ENCODE measurements at regions not wholly inside any gene's neighbourhood (a gene's known extent, or its start where the extent isn't known, plus 50 kb on each side); places are given as distances from the start of the nearest gene placed in this dataset.

DNA sequence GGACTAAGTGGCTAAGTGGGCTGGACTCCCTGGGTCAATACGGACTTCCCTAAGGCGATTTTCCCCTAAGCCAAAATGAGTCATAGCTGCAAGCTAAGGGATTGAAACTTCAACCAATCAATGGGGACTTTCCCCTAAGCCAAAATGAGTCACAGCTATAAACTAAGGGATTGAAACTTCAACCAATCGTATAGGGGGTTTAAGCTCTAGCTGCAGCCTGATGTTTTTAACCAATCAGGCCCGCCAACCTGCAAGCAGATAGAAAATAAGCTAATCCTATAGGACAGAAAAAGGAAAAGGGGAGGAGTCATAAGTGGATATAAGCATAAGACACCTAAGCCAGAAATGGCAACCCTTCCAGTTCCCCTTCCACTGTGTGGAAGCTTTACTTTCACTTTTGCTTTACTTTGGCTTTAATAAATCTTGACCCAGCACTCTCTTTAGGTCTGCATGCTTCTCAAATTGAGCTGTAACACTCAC lies 655.0 kb upstream of the HS3ST5 start:
- Mint-ChIP-seq H3K27ac (ENCODE audit: low read depth, unreplicated experiment) (no peak overlapping the region), H3K36me3 (ENCODE audit: insufficient read depth, unreplicated experiment) (no peaks in the 10 kb centered on the region), H3K9me3 (ENCODE audit: unreplicated experiment) (no peaks in the 10 kb centered on the region), H3K27me3 (ENCODE audit: insufficient read depth, unreplicated experiment) (no peaks in the 10 kb centered on the region), H3K4me3 (ENCODE audit: unreplicated experiment) (no peak overlapping the region), H3K4me1 (ENCODE audit: insufficient read depth, unreplicated experiment) (no peaks in the 10 kb centered on the region)
- intact Hi-C loops (cut with micrococcal nuclease) = no loop called here
- ChIA-PET POLR2A (no interaction called here), CTCF (no interaction called here)
- DNase-seq (ENCODE audit: unreplicated experiment) = peak; percentile 14
- TF ChIP-seq, protein P1, sequence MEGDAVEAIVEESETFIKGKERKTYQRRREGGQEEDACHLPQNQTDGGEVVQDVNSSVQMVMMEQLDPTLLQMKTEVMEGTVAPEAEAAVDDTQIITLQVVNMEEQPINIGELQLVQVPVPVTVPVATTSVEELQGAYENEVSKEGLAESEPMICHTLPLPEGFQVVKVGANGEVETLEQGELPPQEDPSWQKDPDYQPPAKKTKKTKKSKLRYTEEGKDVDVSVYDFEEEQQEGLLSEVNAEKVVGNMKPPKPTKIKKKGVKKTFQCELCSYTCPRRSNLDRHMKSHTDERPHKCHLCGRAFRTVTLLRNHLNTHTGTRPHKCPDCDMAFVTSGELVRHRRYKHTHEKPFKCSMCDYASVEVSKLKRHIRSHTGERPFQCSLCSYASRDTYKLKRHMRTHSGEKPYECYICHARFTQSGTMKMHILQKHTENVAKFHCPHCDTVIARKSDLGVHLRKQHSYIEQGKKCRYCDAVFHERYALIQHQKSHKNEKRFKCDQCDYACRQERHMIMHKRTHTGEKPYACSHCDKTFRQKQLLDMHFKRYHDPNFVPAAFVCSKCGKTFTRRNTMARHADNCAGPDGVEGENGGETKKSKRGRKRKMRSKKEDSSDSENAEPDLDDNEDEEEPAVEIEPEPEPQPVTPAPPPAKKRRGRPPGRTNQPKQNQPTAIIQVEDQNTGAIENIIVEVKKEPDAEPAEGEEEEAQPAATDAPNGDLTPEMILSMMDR (IDR thresholded peaks at IDR 0.05; ENCODE audit: unreplicated experiment) = no peak
- no TSS peak for BruUV-seq (replicated peaks)

DNA sequence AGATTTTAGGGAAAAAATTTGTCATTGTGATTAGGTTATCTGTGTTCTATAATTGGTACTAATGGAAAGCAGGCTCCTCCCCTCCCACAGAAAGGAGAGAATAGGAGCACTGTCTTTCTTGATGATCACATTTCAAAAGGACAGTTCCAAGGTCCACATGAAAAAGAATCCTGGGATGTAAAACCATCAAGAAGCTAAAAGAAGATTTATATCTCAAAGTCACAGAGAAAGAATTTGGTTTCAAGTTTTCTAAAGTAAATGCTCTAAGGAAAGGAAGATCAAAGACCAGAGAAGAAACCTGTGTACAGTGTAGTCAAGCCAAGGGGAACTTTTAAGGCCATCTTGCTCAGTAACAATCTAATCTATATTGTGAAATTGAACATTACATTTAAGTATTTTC lies 652.7 kb upstream of the HS3ST5 start:
- no peaks in the 10 kb centered on the region for H3K27me3 Mint-ChIP-seq (ENCODE audit: insufficient read depth, unreplicated experiment)

DNA sequence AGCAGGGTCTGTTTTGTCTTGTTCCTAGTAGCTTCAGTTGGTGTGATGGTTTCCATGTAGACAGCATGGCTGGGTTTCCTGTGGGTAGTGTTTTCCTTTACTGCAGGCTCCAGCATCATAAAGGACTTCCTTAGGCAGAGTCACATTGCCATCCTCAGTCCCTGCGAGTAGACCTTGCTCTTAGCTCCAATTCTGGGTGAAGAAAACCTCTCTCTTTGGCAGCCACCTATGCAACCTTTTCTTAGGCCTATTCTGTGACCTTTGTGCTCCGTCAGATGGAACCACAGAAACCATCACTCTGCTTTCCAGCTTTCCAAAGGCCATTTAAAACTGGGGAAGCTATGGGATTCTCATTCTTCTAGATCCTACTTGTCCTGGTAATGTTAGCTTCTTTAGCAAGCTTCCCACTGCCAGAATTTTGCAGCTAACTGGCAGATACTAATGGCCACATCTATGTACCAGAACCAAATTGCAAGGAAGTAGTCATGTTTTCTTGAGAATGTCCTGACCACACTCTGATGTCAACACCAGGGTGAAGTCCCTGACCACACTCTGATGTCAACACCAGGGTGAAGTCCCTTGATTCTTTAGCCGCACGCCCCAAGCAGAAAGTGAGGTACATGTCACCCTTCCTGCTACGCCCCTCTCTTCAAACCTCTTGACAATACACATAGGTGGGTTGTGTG lies 646.6 kb upstream of the HS3ST5 start:
- Mint-ChIP-seq H3K27ac (ENCODE audit: low read depth, unreplicated experiment) (no peak overlapping the region), H3K4me3 (ENCODE audit: unreplicated experiment) (no peak overlapping the region), H3K27me3 (ENCODE audit: insufficient read depth, unreplicated experiment) (no peaks in the 10 kb centered on the region), H3K36me3 (ENCODE audit: insufficient read depth, unreplicated experiment) (no peaks in the 10 kb centered on the region), H3K4me1 (ENCODE audit: insufficient read depth, unreplicated experiment) (no peaks in the 10 kb centered on the region), H3K9me3 (ENCODE audit: unreplicated experiment) (no peaks in the 10 kb centered on the region)
- POLR2A ChIA-PET = no interaction called here
- TF ChIP-seq, protein P1 (IDR thresholded peaks at IDR 0.05; ENCODE audit: unreplicated experiment) = no peak
- intact Hi-C loops (cut with micrococcal nuclease) = no loop called here
- BruUV-seq (replicated peaks) = no TSS peak
- CTCF ChIA-PET = no interaction called here
- no peak for DNase-seq (ENCODE audit: unreplicated experiment)

More for the DNA sequence above, 652.7 kb upstream of the HS3ST5 start:
- DNase-seq (ENCODE audit: unreplicated experiment) = no peak
- no peak overlapping the region for H3K27ac Mint-ChIP-seq (ENCODE audit: low read depth, unreplicated experiment)
- CTCF ChIA-PET = interaction anchor here (0.6 kb wide), 1 partner anchor 11 kb away, joined by 3 read pairs; no protein-coding TSS in a partner anchor
- TF ChIP-seq, protein P1 (IDR thresholded peaks at IDR 0.05; ENCODE audit: unreplicated experiment) = no peak
- no peak overlapping the region for H3K4me3 Mint-ChIP-seq (ENCODE audit: unreplicated experiment)
- H3K36me3 Mint-ChIP-seq (ENCODE audit: insufficient read depth, unreplicated experiment) = no peaks in the 10 kb centered on the region
- intact Hi-C loops (cut with micrococcal nuclease) = no loop called here
- no peaks in the 10 kb centered on the region for H3K9me3 Mint-ChIP-seq (ENCODE audit: unreplicated experiment)
- no TSS peak for BruUV-seq (replicated peaks)
- POLR2A ChIA-PET = no interaction called here
- no peaks in the 10 kb centered on the region for H3K4me1 Mint-ChIP-seq (ENCODE audit: insufficient read depth, unreplicated experiment)

DNA sequence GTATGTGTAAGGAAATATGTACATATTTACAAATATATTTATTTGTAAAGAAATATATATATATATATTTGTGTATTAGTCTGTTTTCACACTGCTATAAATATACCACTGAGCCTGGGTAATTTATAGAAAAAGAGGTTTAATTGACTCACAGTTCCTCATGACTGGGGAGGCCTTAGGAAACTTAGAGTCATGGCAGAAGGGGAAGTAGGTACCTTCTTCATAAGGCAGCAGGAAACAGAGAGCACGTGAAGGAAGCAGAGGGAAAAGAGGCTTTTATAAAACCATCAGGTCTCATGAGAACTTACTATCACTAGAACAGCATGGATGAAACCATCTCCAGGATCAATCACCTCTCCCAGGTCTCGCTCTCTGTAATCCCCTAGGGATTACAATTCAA lies 644.5 kb upstream of the HS3ST5 start:
- Mint-ChIP-seq H3K27me3 (ENCODE audit: insufficient read depth, unreplicated experiment) (no peaks in the 10 kb centered on the region), H3K36me3 (ENCODE audit: insufficient read depth, unreplicated experiment) (no peaks in the 10 kb centered on the region), H3K9me3 (ENCODE audit: unreplicated experiment) (no peaks in the 10 kb centered on the region), H3K4me1 (ENCODE audit: insufficient read depth, unreplicated experiment) (no peaks in the 10 kb centered on the region), H3K4me3 (ENCODE audit: unreplicated experiment) (no peak overlapping the region), H3K27ac (ENCODE audit: low read depth, unreplicated experiment) (no peak overlapping the region)
- DNase-seq (ENCODE audit: unreplicated experiment) = no peak
- TF ChIP-seq, protein P1 (IDR thresholded peaks at IDR 0.05; ENCODE audit: unreplicated experiment) = no peak
- ChIA-PET CTCF (no interaction called here), POLR2A (no interaction called here)
- intact Hi-C loops (cut with micrococcal nuclease) = no loop called here
- no TSS peak for BruUV-seq (replicated peaks)

Measured in MCF 10A (cell line).